Epidermal melanocyte (primary cell): ENCODE measurements at regions not wholly inside any gene's neighbourhood (a gene's known extent, or its start where the extent isn't known, plus 50 kb on each side); places are given as distances from the start of the nearest gene placed in this dataset.
"Not testable (repeated sequence)": the region's sequence is repeated elsewhere in the genome, so short reads cannot be mapped to it uniquely, and the experiment has no call there.

ENCODE experiments used
- DNase-seq: peaks from one replicate; pipeline ENCODE4 v3.0.0; 2011; ENCODE audit warnings: low spot score; ENCODE audit not compliant: insufficient read length

GRCh38 chr2:187610450-187610849 is 56.2 kb upstream of the TFPI start:
- DNase-seq = not testable (repeated sequence)

GRCh38 chr2:187612857-187613256 is 58.6 kb upstream of the TFPI start:
- no peak for DNase-seq

GRCh38 chr2:187614756-187615155 is 60.5 kb upstream of the TFPI start:
- DNase-seq = no peak

GRCh38 chr2:187615364-187615763 is 61.1 kb upstream of the TFPI start:
- DNase-seq = no peak

GRCh38 chr2:187615902-187616301 is 61.7 kb upstream of the TFPI start:
- no peak for DNase-seq

GRCh38 chr2:187617120-187617519 is 62.9 kb upstream of the TFPI start:
- DNase-seq = no peak

- DNase-seq = no peak
Measured at GRCh38 chr2:187617905-187618304, 63.7 kb upstream of the TFPI start.

GRCh38 chr2:187618813-187619212 is 64.6 kb upstream of the TFPI start:
- DNase-seq = no peak

- no peak for DNase-seq
Measured at GRCh38 chr2:187627153-187627552, 72.9 kb upstream of the TFPI start.

GRCh38 chr2:187636731-187637391 is 82.6 kb upstream of the TFPI start:
- not testable (repeated sequence) for DNase-seq

- not testable (repeated sequence) for DNase-seq
Measured at GRCh38 chr2:187637392-187637740, 83.1 kb upstream of the TFPI start.

- DNase-seq = not testable (repeated sequence)
Measured at GRCh38 chr2:187637771-187638170, 83.5 kb upstream of the TFPI start.

GRCh38 chr2:187638840-187639239 is 84.6 kb upstream of the TFPI start:
- no peak for DNase-seq

- no peak for DNase-seq
Measured at GRCh38 chr2:187640926-187641510, 86.8 kb upstream of the TFPI start.

GRCh38 chr2:187642498-187642897 is 88.3 kb upstream of the TFPI start:
- DNase-seq = no peak

GRCh38 chr2:187644486-187644885 is 90.3 kb upstream of the TFPI start:
- no peak for DNase-seq

- DNase-seq = no peak
Measured at GRCh38 chr2:187644981-187645380, 90.7 kb upstream of the TFPI start.

- DNase-seq = no peak
Measured at GRCh38 chr2:187646556-187646955, 92.3 kb upstream of the TFPI start.

GRCh38 chr2:187654535-187654934 is 100.3 kb upstream of the TFPI start:
- no peak for DNase-seq

- DNase-seq = no peak
Measured at GRCh38 chr2:187655001-187655400, 100.8 kb upstream of the TFPI start.

- DNase-seq = no peak
Measured at GRCh38 chr2:187656123-187656522, 101.9 kb upstream of the TFPI start.

GRCh38 chr2:187658952-187659525 is 104.8 kb upstream of the TFPI start:
- no peak for DNase-seq

GRCh38 chr2:187676050-187676449 is 121.8 kb upstream of the TFPI start:
- DNase-seq = not testable (repeated sequence)
